ENCODE measurements at regions not wholly inside any gene's neighbourhood (a gene's known extent, or its start where the extent isn't known, plus 50 kb on each side); places are given as distances from the start of the nearest gene placed in this dataset.

GRCh38 chr16:52237823-52238222, 309.1 kb downstream of the TOX3 start:
- TF ChIP-seq CTCF (conservative IDR thresholded peaks at IDR 0.05; ENCODE audit: low read length) = no peak
- TF ChIP-seq EZH2phosphoT487 (IDR thresholded peaks at IDR 0.05; ENCODE audit: borderline replicate concordance) = no peak
